Testis (tissue), 2 donors: ENCODE measurements at regions not wholly inside any gene's neighbourhood (a gene's known extent, or its start where the extent isn't known, plus 50 kb on each side); places are given as distances from the start of the nearest gene placed in this dataset.

Source experiments
- DNase-seq: peaks from one replicate; pipeline ENCODE4 v3.0.0-alpha.2; 2019
- H3K27ac ChIP-seq, 2 donors: fragments of 200-600 bp; sonication (generic); one replicate each; pipeline ENCODE4 v1.5.1; 2019
- H3K27me3 ChIP-seq: fragments of 200-600 bp; sonication (generic); one replicate; pipeline ENCODE4 v1.5.1; 2019
- H3K36me3 ChIP-seq: fragments of 200-600 bp; sonication (generic); one replicate; pipeline ENCODE4 v1.5.1; 2017; ENCODE audit warnings: low read depth; ENCODE audit errors: missing control alignments
- H3K4me1 ChIP-seq: fragments of 200-600 bp; sonication (generic); one replicate; pipeline ENCODE4 v1.5.1; 2019
- H3K4me3 ChIP-seq, 2 donors: fragments of 200-600 bp; sonication (generic); one replicate each; pipeline ENCODE4 v1.5.1; 2017 to 2019
- H3K9me3 ChIP-seq: fragments of 200-600 bp; sonication (generic); one replicate; pipeline ENCODE4 v1.5.1; 2017
- CTCF ChIP-seq, 3 experiments: fragments of 450-650 bp in 2 of 3; fragments of 200-600 bp in 1 of 3; sonication (generic) in 1 of 3; IDR thresholded peaks; one replicate each; pipeline ENCODE4 v1.5.1; 2016 to 2019; ENCODE audit warnings: antibody characterized with exemption in 3 of 3, mild to moderate bottlenecking in 2 of 3, moderate library complexity in 1 of 3
- POLR2A ChIP-seq: fragments of 450-650 bp; IDR thresholded peaks from one replicate; pipeline ENCODE4 v1.6.1; 2017; ENCODE audit warnings: antibody characterized with exemption, mild to moderate bottlenecking, moderate library complexity
- WGBS, 2 donors: methylation state at CpG; one replicate each; pipeline ENCODE4 v1.1.5; 2018; 5-methylcytosine and 5-hydroxymethylcytosine counted together
- intact Hi-C: fragments of 100-400 bp; cut with DNase I; formaldehyde crosslinking; loops from one replicate; pipeline ENCODE4 v1.15.1; 2023; ENCODE audit warnings: low total_unique reads

GRCh38 chr4:143763587-143763986 is 63.1 kb upstream of the FREM3 start:
- 61 to 77% methylated on average over 3 of the region's 3 CpGs for WGBS, 2 donors
- Histone ChIP-seq H3K9me3 (no peaks in the 10 kb centered on the region), H3K4me1 (no peaks in the 10 kb centered on the region), H3K4me3 (no peak overlapping the region), H3K27ac (no peak overlapping the region), H3K27me3 (no peaks in the 10 kb centered on the region), H3K36me3 (no peaks in the 10 kb centered on the region)
- DNase-seq, result no peak
- intact Hi-C loops, result no loop called here
- TF ChIP-seq CTCF (IDR thresholded peaks at IDR 0.05), result no peak

- Histone ChIP-seq H3K4me1 (no peaks in the 10 kb centered on the region), H3K27me3 (no peaks in the 10 kb centered on the region), H3K36me3 (no peaks in the 10 kb centered on the region), H3K9me3 (no peaks in the 10 kb centered on the region), H3K4me3 (no peak overlapping the region), H3K27ac (no peak overlapping the region)
- no peak for DNase-seq
- no peak for TF ChIP-seq CTCF (IDR thresholded peaks at IDR 0.05)
- no peak for TF ChIP-seq POLR2A
- WGBS, 2 donors, result 81 to 85% methylated on average over 2 of the region's 2 CpGs
- intact Hi-C loops, result no loop called here
Observed at GRCh38 chr4:143762511-143762910, 62.0 kb upstream of the FREM3 start.
